NT2/D1 (cell line): ENCODE measurements at regions not wholly inside any gene's neighbourhood (a gene's known extent, or its start where the extent isn't known, plus 50 kb on each side); places are given as distances from the start of the nearest gene placed in this dataset.
"Not testable (repeated sequence)": the region's sequence is repeated elsewhere in the genome, so short reads cannot be mapped to it uniquely, and the experiment has no call there.

Source experiments
- SUZ12 ChIP-seq: IDR thresholded peaks from 2 replicates; pipeline ENCODE4 v1.6.1; 2011; ENCODE audit not compliant: insufficient read length, insufficient read depth; ENCODE audit errors: extremely low read depth
- YY1 ChIP-seq: IDR thresholded peaks from 2 replicates; pipeline ENCODE4 v1.6.1; 2011; ENCODE audit not compliant: insufficient read length, insufficient read depth
- ZNF274 ChIP-seq: IDR thresholded peaks from 2 replicates; pipeline ENCODE4 v1.6.1; 2011; ENCODE audit warnings: mild to moderate bottlenecking, low read depth, low read length

DNA sequence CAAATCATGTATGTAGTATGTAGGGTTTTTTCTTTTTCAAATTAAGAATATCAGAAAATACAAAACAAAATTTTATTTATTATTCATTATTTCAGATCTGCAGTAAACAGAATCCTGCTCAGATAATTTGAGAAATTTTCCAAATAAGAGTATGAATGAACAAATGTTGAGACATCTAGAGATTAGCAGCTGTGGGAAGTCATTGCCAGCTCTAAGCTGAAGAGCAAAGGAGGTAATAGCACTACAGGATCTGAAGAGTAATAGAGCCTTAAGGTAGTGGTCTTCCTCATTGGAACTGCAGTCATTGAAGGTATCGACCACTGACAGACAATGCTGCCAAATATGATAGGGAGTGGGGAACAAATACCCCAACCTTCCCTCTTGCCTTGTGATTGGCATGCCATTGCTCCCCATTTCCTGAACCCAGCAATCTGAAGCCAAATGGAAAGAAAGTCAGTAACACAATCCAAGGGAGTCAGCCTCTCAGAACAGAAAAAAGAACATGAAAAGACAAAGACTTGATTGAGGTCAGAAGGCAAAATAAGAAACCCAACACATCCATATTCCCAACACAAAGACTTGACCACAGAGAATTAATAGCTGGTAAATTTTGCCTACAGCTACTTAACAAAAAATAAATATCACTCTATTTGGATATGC, 963.4 kb upstream of the ADAMTS5 start:
- not testable (repeated sequence) for TF ChIP-seq YY1, ZNF274, SUZ12
